Endothelial cell of umbilical vein (primary cell): ENCODE measurements at regions not wholly inside any gene's neighbourhood (a gene's known extent, or its start where the extent isn't known, plus 50 kb on each side); places are given as distances from the start of the nearest gene placed in this dataset.

Experiments
- CTCF ChIP-seq, 2 donors: IDR thresholded peaks; 1 replicate in 1 of 2; 2 replicates in 1 of 2; pipeline ENCODE4 v1.5.1; 2011; ENCODE audit warnings: low read length in 2 of 2, mild to moderate bottlenecking in 2 of 2, moderate library complexity in 2 of 2, control low read depth in 1 of 2, inconsistent platforms in 1 of 2, low read depth in 1 of 2; ENCODE audit not compliant: insufficient read depth in 1 of 2; ENCODE audit errors: extremely low read depth in 1 of 2
- EZH2 ChIP-seq: IDR thresholded peaks from 2 replicates; pipeline ENCODE4 v1.6.1; 2012; ENCODE audit warnings: borderline replicate concordance, low read depth, mild to moderate bottlenecking, moderate library complexity, low read length, inconsistent platforms; ENCODE audit not compliant: severe bottlenecking
- FOS ChIP-seq: IDR thresholded peaks from 2 replicates; pipeline ENCODE4 v1.6.1; 2011; ENCODE audit warnings: mild to moderate bottlenecking, low read length, moderate library complexity, borderline replicate concordance; ENCODE audit not compliant: insufficient read depth
- JUN ChIP-seq: IDR thresholded peaks from 2 replicates; pipeline ENCODE4 v1.6.1; 2011; ENCODE audit warnings: borderline replicate concordance, low read depth; ENCODE audit not compliant: insufficient read length, insufficient read depth
- MAX ChIP-seq: IDR thresholded peaks from 2 replicates; pipeline ENCODE4 v1.6.1; 2011; ENCODE audit not compliant: insufficient read depth, insufficient read length
- MYC ChIP-seq: IDR thresholded peaks from one replicate; pipeline ENCODE4 v1.6.1; 2011; ENCODE audit warnings: mild to moderate bottlenecking, low read depth, low read length
- POLR2A ChIP-seq: IDR thresholded peaks from 2 replicates; pipeline ENCODE4 v1.6.1; 2012; ENCODE audit warnings: low read depth, mild to moderate bottlenecking, control low read depth, low read length
- POLR2AphosphoS5 ChIP-seq: IDR thresholded peaks from 2 replicates; pipeline ENCODE4 v1.6.1; 2012; ENCODE audit warnings: low read depth, mild to moderate bottlenecking, control low read depth, low read length, moderate library complexity; ENCODE audit not compliant: insufficient read depth

DNA sequence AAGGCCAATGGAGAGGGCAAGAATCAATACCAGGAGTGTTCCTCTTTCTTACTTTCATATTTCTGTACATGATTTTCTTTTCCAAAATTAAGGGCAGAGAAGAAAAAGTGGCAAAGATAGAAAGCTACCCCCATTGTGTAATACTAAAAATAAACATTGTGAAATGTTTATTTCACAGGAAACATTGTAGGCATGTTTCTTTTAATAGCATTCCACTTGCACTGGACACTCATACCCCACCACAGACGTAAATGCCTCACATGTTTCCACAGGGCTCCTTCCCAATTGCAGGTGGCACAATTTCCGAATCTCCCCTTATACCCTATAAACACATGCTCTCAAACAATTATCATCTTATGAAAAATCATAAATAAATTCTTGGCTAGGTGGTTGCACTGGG, 645.1 kb upstream of the SETBP1 start:
- TF ChIP-seq CTCF (IDR thresholded peaks at IDR 0.05; ENCODE audit: extremely low read depth in 1 of 2, insufficient read depth in 1 of 2, low read depth in 1 of 2, low read length in 2 of 2) (no peak), JUN (no peak), POLR2AphosphoS5 (no peak), FOS (no peak), POLR2A (no peak), EZH2 (no peak), MAX (no peak), MYC (no peak)
